ENCODE measurements at regions not wholly inside any gene's neighbourhood (a gene's known extent, or its start where the extent isn't known, plus 50 kb on each side); places are given as distances from the start of the nearest gene placed in this dataset.

GRCh38 chr7:49530481-49530880 is 243.0 kb upstream of the VWC2 start:
- TF ChIP-seq CTCF (IDR thresholded peaks at IDR 0.05): no peak
- no peak for TF ChIP-seq POLR2A (IDR thresholded peaks at IDR 0.05)

Measured in heart left ventricle (tissue), 13 donors.